ENCODE measurements at regions not wholly inside any gene's neighbourhood (a gene's known extent, or its start where the extent isn't known, plus 50 kb on each side); places are given as distances from the start of the nearest gene placed in this dataset.
A peak's percentile ranks its signal among the peaks of the same experiment; 100 is the strongest.

- no peak overlapping the region for H3K4me3 Mint-ChIP-seq
- H3K4me1 Mint-ChIP-seq = peaks cover 10% of the 10 kb centered on the region
- H3K36me3 Mint-ChIP-seq = no peaks in the 10 kb centered on the region
- no peaks in the 10 kb centered on the region for H3K9me3 Mint-ChIP-seq
- no peak overlapping the region for H3K27ac Mint-ChIP-seq
- TF ChIP-seq CTCF (IDR thresholded peaks at IDR 0.05; ENCODE audit: unreplicated experiment) = no peak
- no peaks in the 10 kb centered on the region for H3K27me3 Mint-ChIP-seq (ENCODE audit: low read depth)
- no peak for DNase-seq (ENCODE audit: low spot score in 2 of 2, unreplicated experiment in 2 of 2)
Measured at GRCh38 chr5:102579379-102579778, 80.6 kb upstream of the SLCO6A1 start.

GRCh38 chr5:102581011-102581410, 82.2 kb upstream of the SLCO6A1 start:
- no peak for TF ChIP-seq CTCF (IDR thresholded peaks at IDR 0.05; ENCODE audit: unreplicated experiment)
- Mint-ChIP-seq H3K4me3 (no peak overlapping the region), H3K4me1 (peaks cover 10% of the 10 kb centered on the region), H3K9me3 (no peaks in the 10 kb centered on the region), H3K27ac (peak overlapping the region; percentile 40), H3K36me3 (no peaks in the 10 kb centered on the region), H3K27me3 (ENCODE audit: low read depth) (no peaks in the 10 kb centered on the region)
- DNase-seq (ENCODE audit: low spot score in 2 of 2, unreplicated experiment in 2 of 2) = no peak

- H3K4me3 Mint-ChIP-seq = no peak overlapping the region
- H3K36me3 Mint-ChIP-seq = no peaks in the 10 kb centered on the region
- TF ChIP-seq CTCF (IDR thresholded peaks at IDR 0.05; ENCODE audit: unreplicated experiment) = no peak
- no peaks in the 10 kb centered on the region for H3K27me3 Mint-ChIP-seq (ENCODE audit: low read depth)
- peaks cover 10% of the 10 kb centered on the region for H3K4me1 Mint-ChIP-seq
- H3K9me3 Mint-ChIP-seq = no peaks in the 10 kb centered on the region
- DNase-seq (ENCODE audit: low spot score in 2 of 2, unreplicated experiment in 2 of 2) = no peak
- no peak overlapping the region for H3K27ac Mint-ChIP-seq
Measured at GRCh38 chr5:102582696-102583095, 83.9 kb upstream of the SLCO6A1 start.

- Mint-ChIP-seq H3K27me3 (ENCODE audit: low read depth) (no peaks in the 10 kb centered on the region), H3K9me3 (no peaks in the 10 kb centered on the region), H3K4me3 (no peak overlapping the region), H3K27ac (no peak overlapping the region), H3K36me3 (no peaks in the 10 kb centered on the region), H3K4me1 (peaks cover 10% of the 10 kb centered on the region)
- DNase-seq (ENCODE audit: low spot score in 2 of 2, unreplicated experiment in 2 of 2) = no peak
- TF ChIP-seq CTCF (IDR thresholded peaks at IDR 0.05; ENCODE audit: unreplicated experiment) = peak; percentile 67
Measured at GRCh38 chr5:102583276-102584124, 84.7 kb upstream of the SLCO6A1 start.

GRCh38 chr5:102589661-102590060, 90.9 kb upstream of the SLCO6A1 start:
- H3K4me3 Mint-ChIP-seq = no peak overlapping the region
- H3K9me3 Mint-ChIP-seq = peaks cover 8% of the 10 kb centered on the region
- no peaks in the 10 kb centered on the region for H3K27me3 Mint-ChIP-seq (ENCODE audit: low read depth)
- peaks cover 3% of the 10 kb centered on the region for H3K36me3 Mint-ChIP-seq
- no peak for DNase-seq (ENCODE audit: low spot score in 2 of 2, unreplicated experiment in 2 of 2)
- TF ChIP-seq CTCF (IDR thresholded peaks at IDR 0.05; ENCODE audit: unreplicated experiment) = no peak
- no peak overlapping the region for H3K27ac Mint-ChIP-seq
- no peaks in the 10 kb centered on the region for H3K4me1 Mint-ChIP-seq
